ENCODE measurements at regions not wholly inside any gene's neighbourhood (a gene's known extent, or its start where the extent isn't known, plus 50 kb on each side); places are given as distances from the start of the nearest gene placed in this dataset.
"Not testable (repeated sequence)": the region's sequence is repeated elsewhere in the genome, so short reads cannot be mapped to it uniquely, and the experiment has no call there.

- DNase-seq (ENCODE audit: low spot score), result no peak
These were observed 509.2 kb upstream of the CHD1 start for GRCh38 chr5:99437986-99438385.

- not testable (repeated sequence) for DNase-seq (ENCODE audit: low spot score)
These were observed 494.6 kb upstream of the CHD1 start for GRCh38 chr5:99423396-99423795.

- DNase-seq (ENCODE audit: low spot score), result not testable (repeated sequence)
These were observed 489.8 kb upstream of the CHD1 start for GRCh38 chr5:99418640-99419039.

- not testable (repeated sequence) for DNase-seq (ENCODE audit: low spot score)
These were observed 481.6 kb upstream of the CHD1 start for GRCh38 chr5:99410386-99410785.

GRCh38 chr5:99404764-99405302 lies 476.0 kb upstream of the CHD1 start:
- not testable (repeated sequence) for DNase-seq (ENCODE audit: low spot score)

GRCh38 chr5:99400571-99400970 lies 471.8 kb upstream of the CHD1 start:
- DNase-seq (ENCODE audit: low spot score), result not testable (repeated sequence)

- no peak for DNase-seq (ENCODE audit: low spot score)
These were observed 470.2 kb upstream of the CHD1 start for GRCh38 chr5:99398976-99399375.

GRCh38 chr5:99386406-99387077 lies 457.7 kb upstream of the CHD1 start:
- DNase-seq (ENCODE audit: low spot score), result no peak

- DNase-seq (ENCODE audit: low spot score), result no peak
These were observed 450.4 kb upstream of the CHD1 start for GRCh38 chr5:99379187-99379586.

- no peak for DNase-seq (ENCODE audit: low spot score)
These were observed 449.6 kb upstream of the CHD1 start for GRCh38 chr5:99378443-99378842.

GRCh38 chr5:99369797-99370593 lies 441.2 kb upstream of the CHD1 start:
- no peak for DNase-seq (ENCODE audit: low spot score)

- no peak for DNase-seq (ENCODE audit: low spot score)
These were observed 439.9 kb upstream of the CHD1 start for GRCh38 chr5:99368726-99369125.

- no peak for DNase-seq (ENCODE audit: low spot score)
These were observed 427.1 kb upstream of the CHD1 start for GRCh38 chr5:99355881-99356280.

GRCh38 chr5:99349787-99350186 lies 421.0 kb upstream of the CHD1 start:
- no peak for DNase-seq (ENCODE audit: low spot score)

- DNase-seq (ENCODE audit: low spot score), result no peak
These were observed 419.8 kb upstream of the CHD1 start for GRCh38 chr5:99348597-99348996.

- DNase-seq (ENCODE audit: low spot score), result not testable (repeated sequence)
These were observed 411.0 kb upstream of the CHD1 start for GRCh38 chr5:99339758-99340157.

GRCh38 chr5:99334936-99335335 lies 406.1 kb upstream of the CHD1 start:
- no peak for DNase-seq (ENCODE audit: low spot score)

GRCh38 chr5:99331061-99331460 lies 402.3 kb upstream of the CHD1 start:
- no peak for DNase-seq (ENCODE audit: low spot score)

GRCh38 chr5:99320436-99320835 lies 391.6 kb upstream of the CHD1 start:
- DNase-seq (ENCODE audit: low spot score), result peak; percentile 15

GRCh38 chr5:99317136-99317535 lies 388.3 kb upstream of the CHD1 start:
- DNase-seq (ENCODE audit: low spot score), result no peak

- DNase-seq (ENCODE audit: low spot score), result no peak
These were observed 387.7 kb upstream of the CHD1 start for GRCh38 chr5:99316484-99316883.

GRCh38 chr5:99315413-99316183 lies 386.8 kb upstream of the CHD1 start:
- DNase-seq (ENCODE audit: low spot score), result no peak

All from Ammon's horn (tissue), 1 donor.